Keratinocyte (primary cell): ENCODE measurements at regions not wholly inside any gene's neighbourhood (a gene's known extent, or its start where the extent isn't known, plus 50 kb on each side); places are given as distances from the start of the nearest gene placed in this dataset.

Source experiments
- DNase-seq: peaks from one replicate; pipeline ENCODE4 v3.0.0-alpha.2; 2011; ENCODE audit warnings: low read depth, missing footprints, low spot score
- FAIRE-seq: peaks from 2 replicates; lab custom pipeline; 2011; peaks lifted over from hg19 to GRCh38; lab: Jason Lieb, UNC
- H2AFZ ChIP-seq: 2 replicates; pipeline ENCODE4 v1.6.0; 2012; ENCODE audit warnings: low read length, control low read depth, inconsistent platforms; ENCODE audit not compliant: control insufficient read depth
- H3K27ac ChIP-seq: 2 replicates; pipeline ENCODE4 v1.5.1; 2011; ENCODE audit warnings: low read length; ENCODE audit not compliant: control insufficient read depth, insufficient read depth
- H3K27me3 ChIP-seq: 3 replicates; pipeline ENCODE4 v1.6.0; 2011; ENCODE audit warnings: low read length; ENCODE audit not compliant: control insufficient read depth, insufficient read depth; ENCODE audit errors: extremely low read depth
- H3K36me3 ChIP-seq, 2 experiments: 2 replicates in 1 of 2; 3 replicates in 1 of 2; pipeline ENCODE4 v1.5.1; 2011; ENCODE audit warnings: low read length in 2 of 2, mild to moderate bottlenecking in 1 of 2; ENCODE audit not compliant: control insufficient read depth in 2 of 2, insufficient read depth in 2 of 2; ENCODE audit errors: extremely low read depth in 1 of 2
- H3K4me1 ChIP-seq: 3 replicates; pipeline ENCODE4 v1.5.1; 2011; ENCODE audit warnings: low read length; ENCODE audit not compliant: control insufficient read depth, insufficient read depth; ENCODE audit errors: extremely low read depth
- H3K4me2 ChIP-seq: 3 replicates; pipeline ENCODE4 v1.6.0; 2011; ENCODE audit warnings: low read depth, low read length; ENCODE audit not compliant: control insufficient read depth, insufficient read depth; ENCODE audit errors: extremely low read depth
- H3K4me3 ChIP-seq, 3 experiments: fragments of 200-600 bp in 1 of 3; sonication (generic) in 1 of 3; 2 replicates in 2 of 3; 3 replicates in 1 of 3; pipeline ENCODE4 v1.5.1; 2011 to 2016; ENCODE audit warnings: low read length in 3 of 3, mild to moderate bottlenecking in 3 of 3, control low read depth in 2 of 3, inconsistent platforms in 1 of 3, low read depth in 1 of 3, mixed read lengths in 1 of 3, mixed run types in 1 of 3, moderate library complexity in 1 of 3; ENCODE audit not compliant: control insufficient read depth in 2 of 3, insufficient read depth in 2 of 3; ENCODE audit errors: extremely low read depth in 1 of 3
- H3K79me2 ChIP-seq: 2 replicates; pipeline ENCODE4 v1.6.0; 2012; ENCODE audit warnings: low read length; ENCODE audit not compliant: control insufficient read depth, insufficient read depth
- H3K9ac ChIP-seq: 3 replicates; pipeline ENCODE4 v1.6.0; 2011; ENCODE audit warnings: low read length; ENCODE audit not compliant: control insufficient read depth, insufficient read depth; ENCODE audit errors: extremely low read depth
- H3K9me1 ChIP-seq: 3 replicates; pipeline ENCODE4 v1.6.0; 2011; ENCODE audit warnings: low read length; ENCODE audit not compliant: control insufficient read depth, insufficient read depth; ENCODE audit errors: extremely low read depth
- H3K9me3 ChIP-seq: 2 replicates; pipeline ENCODE4 v1.5.1; 2012; ENCODE audit warnings: low read depth, low read length; ENCODE audit not compliant: control insufficient read depth
- H4K20me1 ChIP-seq: 3 replicates; pipeline ENCODE4 v1.6.0; 2011; ENCODE audit warnings: low read length; ENCODE audit not compliant: control insufficient read depth, insufficient read depth; ENCODE audit errors: extremely low read depth
- EZH2 ChIP-seq: IDR thresholded peaks from one replicate; pipeline ENCODE4 v1.6.1; 2012; ENCODE audit warnings: inconsistent platforms, mild to moderate bottlenecking, low read length, moderate library complexity
- dilution Hi-C: fragments of 300-500 bp; cut with MboI; formaldehyde crosslinking; loops from one replicate; pipeline ENCODE4 v1.7.0; 2020; ENCODE audit warnings: low sequenced_read_pairs; ENCODE audit not compliant: extremely low pct_ligation_motif_present
- TF ChIP-seq, protein P1 (sequence below), 3 experiments: IDR thresholded peaks in 1 of 3; conservative IDR thresholded peaks in 1 of 3; optimal IDR thresholded peaks in 1 of 3; 2 replicates in 2 of 3; 3 replicates in 1 of 3; pipeline versions ENCODE3 to v1.5.1; 2011; ENCODE audit warnings: low read length in 3 of 3, mild to moderate bottlenecking in 3 of 3, moderate library complexity in 2 of 3, control low read depth in 1 of 3, inconsistent platforms in 1 of 3; ENCODE audit not compliant: insufficient read depth in 2 of 3; ENCODE audit errors: extremely low read depth in 1 of 3

DNA sequence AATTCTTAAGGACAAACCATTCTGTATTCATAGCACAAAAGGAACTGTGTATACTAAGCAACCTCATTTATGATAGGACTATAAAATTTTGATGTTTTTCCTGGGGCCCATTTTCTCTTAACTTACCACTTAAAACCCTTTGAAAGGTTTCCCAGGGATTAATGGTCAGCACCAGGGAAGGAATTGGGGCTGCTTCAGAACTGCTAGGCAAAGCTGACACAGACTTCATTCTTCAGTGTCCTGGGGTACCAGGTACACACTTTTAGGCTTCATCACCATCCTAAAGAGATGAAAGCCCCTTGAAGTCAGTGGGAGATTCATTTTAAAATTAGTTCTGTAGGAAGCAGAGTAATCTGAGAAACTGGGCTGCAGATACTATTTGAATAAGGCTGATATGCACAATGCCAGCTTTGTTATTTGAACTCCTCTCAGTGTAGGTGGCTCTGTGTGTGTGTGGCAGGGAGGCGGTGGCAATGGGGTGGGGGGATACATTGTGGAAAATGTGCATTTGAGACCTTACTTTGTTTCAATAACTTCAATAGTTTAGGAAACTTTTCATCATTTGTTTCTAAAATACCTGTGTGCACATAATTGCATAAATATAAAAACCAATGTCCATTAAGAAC lies 329.3 kb upstream of the DCN start:
- H3K9ac ChIP-seq: no peak overlapping the region
- H3K9me3 ChIP-seq: no peaks in the 10 kb centered on the region
- no peak for FAIRE-seq
- H3K36me3 ChIP-seq: no peaks in the 10 kb centered on the region
- H3K9me1 ChIP-seq: no peaks in the 10 kb centered on the region
- H3K4me2 ChIP-seq: no peak overlapping the region
- H3K27ac ChIP-seq: no peak overlapping the region
- H3K4me1 ChIP-seq: no peaks in the 10 kb centered on the region
- H3K27me3 ChIP-seq: no peaks in the 10 kb centered on the region
- H3K4me3 ChIP-seq: no peak overlapping the region
- no peak overlapping the region for H2AFZ ChIP-seq
- no peak for DNase-seq
- H4K20me1 ChIP-seq: no peaks in the 10 kb centered on the region
- no peaks in the 10 kb centered on the region for H3K79me2 ChIP-seq
- dilution Hi-C loops: no loop called here
- TF ChIP-seq, protein P1, sequence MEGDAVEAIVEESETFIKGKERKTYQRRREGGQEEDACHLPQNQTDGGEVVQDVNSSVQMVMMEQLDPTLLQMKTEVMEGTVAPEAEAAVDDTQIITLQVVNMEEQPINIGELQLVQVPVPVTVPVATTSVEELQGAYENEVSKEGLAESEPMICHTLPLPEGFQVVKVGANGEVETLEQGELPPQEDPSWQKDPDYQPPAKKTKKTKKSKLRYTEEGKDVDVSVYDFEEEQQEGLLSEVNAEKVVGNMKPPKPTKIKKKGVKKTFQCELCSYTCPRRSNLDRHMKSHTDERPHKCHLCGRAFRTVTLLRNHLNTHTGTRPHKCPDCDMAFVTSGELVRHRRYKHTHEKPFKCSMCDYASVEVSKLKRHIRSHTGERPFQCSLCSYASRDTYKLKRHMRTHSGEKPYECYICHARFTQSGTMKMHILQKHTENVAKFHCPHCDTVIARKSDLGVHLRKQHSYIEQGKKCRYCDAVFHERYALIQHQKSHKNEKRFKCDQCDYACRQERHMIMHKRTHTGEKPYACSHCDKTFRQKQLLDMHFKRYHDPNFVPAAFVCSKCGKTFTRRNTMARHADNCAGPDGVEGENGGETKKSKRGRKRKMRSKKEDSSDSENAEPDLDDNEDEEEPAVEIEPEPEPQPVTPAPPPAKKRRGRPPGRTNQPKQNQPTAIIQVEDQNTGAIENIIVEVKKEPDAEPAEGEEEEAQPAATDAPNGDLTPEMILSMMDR (optimal IDR thresholded peaks at IDR 0.05 in 1 of 3, IDR thresholded peaks at IDR 0.05 in 1 of 3, conservative IDR thresholded peaks at IDR 0.05 in 1 of 3; ENCODE audit: extremely low read depth in 1 of 3, insufficient read depth in 2 of 3, low read length in 3 of 3): no peak
- TF ChIP-seq EZH2: no peak

DNA sequence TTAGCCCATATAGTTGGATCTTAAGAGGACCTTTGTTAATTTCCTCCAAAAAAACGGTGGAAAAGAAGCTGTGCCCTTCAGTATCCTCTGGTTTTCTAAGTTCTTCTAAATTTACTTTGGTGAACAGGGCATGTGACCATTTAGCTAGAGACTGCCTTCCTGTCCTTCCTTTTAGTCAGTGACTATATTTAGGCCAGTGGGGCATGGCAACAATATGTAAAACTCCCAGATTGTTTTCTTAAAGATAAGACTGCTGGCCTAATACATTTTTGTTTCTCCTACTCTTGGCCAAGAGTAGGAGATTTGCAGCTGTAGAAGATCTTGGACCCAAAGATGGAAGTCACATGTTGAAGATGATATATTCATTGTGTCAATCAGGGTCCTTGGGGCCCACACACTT lies 325.1 kb upstream of the DCN start:
- dilution Hi-C loops: no loop called here
- TF ChIP-seq EZH2: no peak
- TF ChIP-seq, protein P1 (optimal IDR thresholded peaks at IDR 0.05 in 1 of 3, IDR thresholded peaks at IDR 0.05 in 1 of 3, conservative IDR thresholded peaks at IDR 0.05 in 1 of 3; ENCODE audit: extremely low read depth in 1 of 3, insufficient read depth in 2 of 3, low read length in 3 of 3): no peak
- no peak overlapping the region for H3K27ac ChIP-seq
- no peaks in the 10 kb centered on the region for H3K27me3 ChIP-seq
- H3K9me3 ChIP-seq: no peaks in the 10 kb centered on the region
- H2AFZ ChIP-seq: no peak overlapping the region
- H3K9me1 ChIP-seq: no peaks in the 10 kb centered on the region
- H3K79me2 ChIP-seq: no peaks in the 10 kb centered on the region
- H3K4me1 ChIP-seq: no peaks in the 10 kb centered on the region
- no peak overlapping the region for H3K9ac ChIP-seq
- FAIRE-seq: no peak
- DNase-seq: no peak
- H3K36me3 ChIP-seq: no peaks in the 10 kb centered on the region
- H4K20me1 ChIP-seq: no peaks in the 10 kb centered on the region
- no peak overlapping the region for H3K4me2 ChIP-seq
- H3K4me3 ChIP-seq: no peak overlapping the region
